22Rv1 (cell line): ENCODE measurements at regions not wholly inside any gene's neighbourhood (a gene's known extent, or its start where the extent isn't known, plus 50 kb on each side); places are given as distances from the start of the nearest gene placed in this dataset.
"Not testable (repeated sequence)": the region's sequence is repeated elsewhere in the genome, so short reads cannot be mapped to it uniquely, and the experiment has no call there.

Experiments used
- H3K27ac ChIP-seq: fragments of 450-650 bp; 2 replicates; pipeline ENCODE4 v1.5.1; 2017
- CTCF ChIP-seq: fragments of 450-650 bp; IDR thresholded peaks from 2 replicates; pipeline ENCODE4 v1.5.1; 2017; ENCODE audit warnings: mild to moderate bottlenecking
- ZFX ChIP-seq: fragments of 450-650 bp; IDR thresholded peaks from 2 replicates; pipeline ENCODE4 v1.6.1; 2017; ENCODE audit warnings: antibody characterized with exemption, borderline replicate concordance

DNA sequence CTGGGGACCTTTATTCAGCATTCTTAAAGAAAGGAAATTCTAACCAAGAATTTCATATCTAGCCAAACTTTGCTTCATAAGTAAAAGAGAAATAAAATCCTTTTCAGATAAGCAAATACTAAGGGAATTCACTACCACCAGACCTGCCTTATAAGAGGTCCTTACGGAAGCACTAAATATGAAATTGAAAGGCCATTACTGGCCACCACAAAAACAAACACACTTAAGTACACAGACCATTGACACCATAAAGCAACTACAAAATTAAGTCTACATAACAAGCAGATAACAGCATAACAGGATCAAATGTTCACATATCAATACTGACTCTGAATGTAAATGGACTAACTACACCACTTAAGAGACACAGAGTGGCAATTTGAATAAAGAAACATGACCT is 361.4 kb upstream of the POU5F2 start:
- TF ChIP-seq ZFX, result no peak
- TF ChIP-seq CTCF, result no peak
- no peak overlapping the region for H3K27ac ChIP-seq

DNA sequence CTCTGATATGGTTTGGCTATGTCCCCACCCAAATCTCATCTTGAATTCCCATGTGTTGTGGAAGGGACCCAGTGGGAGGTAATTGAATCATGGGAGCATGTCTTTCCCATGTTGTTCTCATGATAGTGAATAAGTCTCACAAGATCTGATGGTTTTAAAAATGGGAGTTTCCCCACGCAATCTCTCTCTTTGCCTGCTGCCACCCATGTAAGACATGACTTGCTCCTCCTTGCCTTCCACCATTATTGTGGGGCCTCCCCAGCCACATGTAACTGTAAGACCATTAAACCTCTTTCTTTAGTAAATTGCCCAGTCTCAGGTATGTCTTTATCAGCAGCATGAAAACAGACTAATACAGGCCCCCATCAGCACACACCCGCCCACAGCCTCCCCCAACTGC is 356.0 kb upstream of the POU5F2 start:
- H3K27ac ChIP-seq, result not testable (repeated sequence)

DNA sequence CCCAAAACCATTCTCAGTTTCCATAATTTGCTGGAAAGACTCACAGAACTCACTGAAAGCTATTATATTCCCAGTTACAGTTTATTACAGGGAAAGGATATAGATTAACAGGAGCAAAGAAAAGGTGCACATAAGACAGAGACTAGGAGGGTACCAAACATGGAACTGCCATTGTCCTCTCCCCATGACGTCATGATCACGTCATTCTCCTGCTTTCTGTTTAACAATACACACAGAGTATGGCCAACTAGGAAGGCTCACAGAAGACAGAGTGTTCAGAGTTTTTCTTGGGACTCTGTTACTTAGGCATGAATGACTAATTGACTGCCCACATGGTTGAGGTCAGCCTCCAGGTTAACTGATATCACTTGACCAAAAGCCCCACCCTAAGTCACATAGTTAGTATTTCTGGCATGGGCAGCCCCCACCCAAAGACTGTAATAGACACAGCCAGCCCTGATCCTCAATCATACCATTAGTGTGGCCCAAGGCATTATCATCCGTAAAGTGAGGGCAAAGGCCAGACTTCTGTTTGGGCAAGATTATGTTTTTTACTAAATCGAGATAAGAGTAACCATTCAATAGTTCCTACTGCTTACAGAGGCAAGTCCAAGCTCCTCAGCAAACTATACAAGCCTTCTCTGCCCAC is 353.5 kb upstream of the POU5F2 start:
- H3K27ac ChIP-seq, result no peak overlapping the region
- no peak for TF ChIP-seq ZFX
- no peak for TF ChIP-seq CTCF

GRCh38 chr5:94093300-94093699 is 351.9 kb upstream of the POU5F2 start:
- H3K27ac ChIP-seq, result no peak overlapping the region
- TF ChIP-seq ZFX (no peak), CTCF (no peak)

DNA sequence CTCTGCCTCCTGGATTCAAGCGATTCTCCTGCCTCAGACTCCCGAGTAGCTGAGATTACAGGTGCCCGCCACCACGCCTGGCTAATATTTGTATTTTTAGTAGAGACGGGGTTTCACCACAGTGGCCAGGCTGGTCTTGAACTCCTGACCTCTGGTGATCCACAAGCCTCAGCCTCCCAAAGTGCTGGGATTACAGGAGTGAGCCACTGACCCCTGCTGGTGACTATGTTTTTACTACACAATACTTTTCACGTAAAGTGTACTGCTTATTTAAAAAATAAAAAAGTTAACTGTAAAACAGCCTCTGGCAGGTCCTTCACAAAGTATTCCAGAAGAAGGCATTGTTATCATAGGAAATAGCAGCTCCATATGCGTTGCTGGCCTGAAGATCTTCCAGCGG is 345.2 kb upstream of the POU5F2 start:
- H3K27ac ChIP-seq, result not testable (repeated sequence)

DNA sequence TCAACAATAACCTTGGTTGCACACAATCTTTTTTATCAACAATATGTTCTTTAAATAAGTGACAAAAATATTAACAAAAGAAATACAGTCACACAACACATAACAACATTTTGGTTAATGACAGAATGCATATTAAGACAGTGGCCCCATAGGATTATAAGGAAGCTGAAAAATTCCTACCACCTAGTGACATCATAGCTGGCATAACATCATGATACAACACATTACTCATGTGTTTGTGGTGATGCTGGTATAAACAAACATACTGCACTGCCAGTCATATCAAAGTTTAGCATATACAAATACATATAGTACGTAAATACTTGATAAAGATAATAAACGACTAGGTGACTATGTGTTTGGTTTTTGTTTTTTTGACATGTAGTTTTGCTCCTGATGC is 344.8 kb upstream of the POU5F2 start:
- H3K27ac ChIP-seq, result no peak overlapping the region
- TF ChIP-seq ZFX (no peak), CTCF (no peak)

More for the DNA sequence above, 345.2 kb upstream of the POU5F2 start:
- TF ChIP-seq CTCF, result peak; percentile 74

- TF ChIP-seq ZFX (no peak), CTCF (no peak)
Observed at GRCh38 chr5:94082405-94082804, 341.0 kb upstream of the POU5F2 start.

DNA sequence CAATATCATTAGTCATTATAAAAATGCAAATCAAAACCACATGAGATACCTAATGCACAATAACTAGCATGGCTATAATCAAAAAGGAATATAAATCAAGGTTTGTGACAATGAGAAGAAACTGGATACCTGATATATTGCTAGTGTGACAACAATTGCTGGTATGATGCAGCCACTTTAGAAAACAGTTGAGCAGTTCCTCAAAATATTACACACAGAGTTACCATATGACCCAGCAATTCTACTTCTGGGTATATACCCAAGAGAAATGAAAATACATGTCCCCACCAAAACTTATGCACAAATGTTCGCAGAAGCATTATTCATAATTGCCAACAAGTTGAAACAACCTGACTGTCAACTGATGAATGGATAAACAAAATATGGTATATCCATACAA is 339.7 kb upstream of the POU5F2 start:
- TF ChIP-seq ZFX, result no peak
- TF ChIP-seq CTCF, result no peak
- H3K27ac ChIP-seq, result no peak overlapping the region

More at GRCh38 chr5:94082405-94082804, 341.0 kb upstream of the POU5F2 start:
- H3K27ac ChIP-seq, result no peak overlapping the region
